ENCODE measurements at regions not wholly inside any gene's neighbourhood (a gene's known extent, or its start where the extent isn't known, plus 50 kb on each side); places are given as distances from the start of the nearest gene placed in this dataset.

DNA sequence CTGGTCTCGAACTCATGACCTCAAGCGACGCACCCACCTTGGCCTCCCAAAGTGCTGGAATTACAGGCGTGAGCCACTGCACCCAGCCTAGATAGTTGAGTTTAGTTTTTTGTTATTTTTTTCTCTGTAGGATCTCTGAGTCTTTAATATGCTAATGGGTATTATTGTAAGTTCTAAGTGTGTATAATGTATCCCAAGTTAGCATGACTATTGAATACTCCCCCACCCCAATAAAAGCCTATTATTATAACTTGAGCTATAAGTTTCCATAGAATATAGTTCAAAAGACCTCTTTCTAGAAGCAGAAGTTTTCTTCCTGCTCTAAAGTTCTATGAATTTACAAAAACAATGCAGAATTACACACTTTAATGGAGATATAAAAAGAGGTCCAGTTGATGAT is 210.4 kb upstream of the MARCKS start:
- TF ChIP-seq, protein P1, sequence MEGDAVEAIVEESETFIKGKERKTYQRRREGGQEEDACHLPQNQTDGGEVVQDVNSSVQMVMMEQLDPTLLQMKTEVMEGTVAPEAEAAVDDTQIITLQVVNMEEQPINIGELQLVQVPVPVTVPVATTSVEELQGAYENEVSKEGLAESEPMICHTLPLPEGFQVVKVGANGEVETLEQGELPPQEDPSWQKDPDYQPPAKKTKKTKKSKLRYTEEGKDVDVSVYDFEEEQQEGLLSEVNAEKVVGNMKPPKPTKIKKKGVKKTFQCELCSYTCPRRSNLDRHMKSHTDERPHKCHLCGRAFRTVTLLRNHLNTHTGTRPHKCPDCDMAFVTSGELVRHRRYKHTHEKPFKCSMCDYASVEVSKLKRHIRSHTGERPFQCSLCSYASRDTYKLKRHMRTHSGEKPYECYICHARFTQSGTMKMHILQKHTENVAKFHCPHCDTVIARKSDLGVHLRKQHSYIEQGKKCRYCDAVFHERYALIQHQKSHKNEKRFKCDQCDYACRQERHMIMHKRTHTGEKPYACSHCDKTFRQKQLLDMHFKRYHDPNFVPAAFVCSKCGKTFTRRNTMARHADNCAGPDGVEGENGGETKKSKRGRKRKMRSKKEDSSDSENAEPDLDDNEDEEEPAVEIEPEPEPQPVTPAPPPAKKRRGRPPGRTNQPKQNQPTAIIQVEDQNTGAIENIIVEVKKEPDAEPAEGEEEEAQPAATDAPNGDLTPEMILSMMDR (IDR thresholded peaks at IDR 0.05), result no peak
- no peak for TF ChIP-seq POLR2A (IDR thresholded peaks at IDR 0.05)
